A549 (cell line): ENCODE measurements at regions not wholly inside any gene's neighbourhood (a gene's known extent, or its start where the extent isn't known, plus 50 kb on each side); places are given as distances from the start of the nearest gene placed in this dataset.

ENCODE experiments used
- ATAC-seq, 2 experiments: fragments of 200-7000 bp in 1 of 2; fragments of >200 bp in 1 of 2; cut with Nextera tagmentation in 1 of 2; cut with Tn5 transposase in 1 of 2; 3 replicates each; pipeline versions ENCODE4 v1.8.0 to v1.9.1; 2018 to 2020; ENCODE audit warnings: mild to moderate bottlenecking in 1 of 2, moderate library complexity in 1 of 2
- CTCF ChIA-PET: fragments of 300-600 bp; sonication (Branson Sonifier 250); formaldehyde crosslinking; extraction: SDS; loops from one replicate; lab custom pipeline; 2021; ENCODE audit warnings: antibody characterized with exemption, inconsistent platforms; lab: Yijun Ruan, JAX
- POLR2A ChIA-PET: fragments of 350-600 bp; formaldehyde crosslinking; extraction: SDS; loops from one replicate; lab custom pipeline; 2021; ENCODE audit warnings: antibody characterized with exemption, inconsistent platforms; lab: Yijun Ruan, JAX
- DNase-seq, 2 experiments: peaks; one replicate each; pipeline versions ENCODE4 v3.0.0 to v3.0.0-alpha.2; 2011 to 2016; ENCODE audit warnings: low read depth in 1 of 2, low spot score in 1 of 2
- FAIRE-seq: peaks from 2 replicates; lab custom pipeline; 2011; peaks lifted over from hg19 to GRCh38; lab: Jason Lieb, UNC
- H3K27ac ChIP-seq, 2 experiments: fragments of >200 bp; sonication (Bioruptor Twin); formaldehyde crosslinking; 3 replicates each; pipeline ENCODE4 v1.5.1; 2016 to 2017
- H3K4me1 ChIP-seq: fragments of >200 bp; sonication (Bioruptor Twin); formaldehyde crosslinking; 3 replicates; pipeline ENCODE4 v1.6.1; 2016
- H3K4me2 ChIP-seq: fragments of >200 bp; sonication (Bioruptor Twin); formaldehyde crosslinking; 3 replicates; pipeline ENCODE4 v1.6.1; 2016
- H3K4me3 ChIP-seq: fragments of >200 bp; sonication (Bioruptor Twin); formaldehyde crosslinking; 3 replicates; pipeline ENCODE4 v1.5.1; 2016
- H3K9me3 ChIP-seq: fragments of >200 bp; sonication (Bioruptor Twin); formaldehyde crosslinking; 3 replicates; pipeline ENCODE4 v1.6.1; 2016
- CEBPB ChIP-seq, 2 experiments: fragments of >200 bp in 1 of 2; sonication (Bioruptor Twin) in 1 of 2; formaldehyde crosslinking in 1 of 2; IDR thresholded peaks; 2 replicates each; pipeline ENCODE4 v1.6.1; 2012 to 2016
- EHMT2 ChIP-seq: fragments of 200-600 bp; sonication (generic); IDR thresholded peaks from 2 replicates; pipeline ENCODE4 v1.6.1; 2016; ENCODE audit warnings: antibody characterized with exemption, low read depth, mild to moderate bottlenecking, moderate library complexity
- FOSB ChIP-seq: fragments of 250-450 bp; sonication (Bioruptor Pico); IDR thresholded peaks from 2 replicates; pipeline ENCODE4 v1.5.0; 2020; ENCODE audit warnings: mild to moderate bottlenecking, moderate library complexity
- FOSL2 ChIP-seq, 2 experiments: fragments of 450-650 bp in 1 of 2; fragments of >200 bp in 1 of 2; sonication (Bioruptor Twin) in 1 of 2; formaldehyde crosslinking; IDR thresholded peaks; 2 replicates each; pipeline versions ENCODE4 v1.5.0 to v1.6.1; 2016 to 2020; ENCODE audit warnings: mild to moderate bottlenecking in 1 of 2, moderate library complexity in 1 of 2
- HDAC2 ChIP-seq: fragments of 200-600 bp; sonication (generic); IDR thresholded peaks from 2 replicates; pipeline ENCODE4 v1.6.1; 2016
- HEYL ChIP-seq: fragments of 250-450 bp; sonication (Bioruptor Pico); IDR thresholded peaks from 2 replicates; pipeline ENCODE4 v1.8.0; 2021; ENCODE audit warnings: mild to moderate bottlenecking, moderate library complexity
- HOXA7 ChIP-seq: fragments of 250-450 bp; sonication (Bioruptor Pico); IDR thresholded peaks from 2 replicates; pipeline ENCODE4 v1.5.0; 2020; ENCODE audit warnings: mild to moderate bottlenecking, moderate library complexity
- HOXB13 ChIP-seq: fragments of 250-450 bp; sonication (Bioruptor Pico); IDR thresholded peaks from 2 replicates; pipeline ENCODE4 v1.5.0; 2020; ENCODE audit warnings: low read depth, mild to moderate bottlenecking, moderate library complexity
- KDM1A ChIP-seq: fragments of 200-600 bp; sonication (generic); IDR thresholded peaks from 2 replicates; pipeline ENCODE4 v1.6.1; 2016; ENCODE audit warnings: low read depth, mild to moderate bottlenecking
- NR3C1 ChIP-seq: fragments of >200 bp; sonication (Bioruptor Twin); formaldehyde crosslinking; IDR thresholded peaks from 3 replicates; pipeline ENCODE4 v1.6.1; 2017
- PHF8 ChIP-seq: fragments of 200-600 bp; sonication (generic); IDR thresholded peaks from 2 replicates; pipeline ENCODE4 v1.6.1; 2016; ENCODE audit warnings: low read depth, mild to moderate bottlenecking, antibody characterized with exemption, moderate library complexity, borderline replicate concordance
- RAD21 ChIP-seq, 2 experiments: fragments of >200 bp in 1 of 2; sonication (Bioruptor Twin) in 1 of 2; formaldehyde crosslinking in 1 of 2; IDR thresholded peaks in 1 of 2; conservative IDR thresholded peaks in 1 of 2; 2 replicates in 1 of 2; 3 replicates in 1 of 2; pipeline ENCODE4 v1.6.1; 2012 to 2018; ENCODE audit warnings: inconsistent platforms in 1 of 2
- RCOR1 ChIP-seq: fragments of 150-350 bp; IDR thresholded peaks from 2 replicates; pipeline ENCODE4 v1.6.1; 2014; ENCODE audit warnings: antibody characterized with exemption, low read length, low read depth
- SREBF2 ChIP-seq: fragments of 450-650 bp; IDR thresholded peaks from 2 replicates; pipeline ENCODE4 v1.6.1; 2014; ENCODE audit warnings: mild to moderate bottlenecking, moderate library complexity
- TFCP2L1 ChIP-seq: fragments of 250-450 bp; sonication (Bioruptor Pico); IDR thresholded peaks from 2 replicates; pipeline ENCODE4 v1.5.0; 2021; ENCODE audit warnings: mild to moderate bottlenecking
- TP53 ChIP-seq: fragments of 250-450 bp; sonication (Bioruptor Pico); IDR thresholded peaks from 2 replicates; pipeline ENCODE4 v1.5.0; 2021; ENCODE audit warnings: mild to moderate bottlenecking, moderate library complexity
- ZC3H11A ChIP-seq: fragments of 450-650 bp; IDR thresholded peaks from 2 replicates; pipeline ENCODE4 v1.6.1; 2014; ENCODE audit warnings: antibody characterized with exemption, mild to moderate bottlenecking
- ZSCAN20 ChIP-seq: fragments of 250-450 bp; sonication (Bioruptor Pico); IDR thresholded peaks from 2 replicates; pipeline ENCODE4 v1.8.0; 2022; ENCODE audit warnings: mild to moderate bottlenecking, moderate library complexity
- WGBS: methylation state at CpG from one replicate; pipeline ENCODE4 v1.1.6; 2017; ENCODE audit errors: missing lambda C conversion rate; 5-methylcytosine and 5-hydroxymethylcytosine counted together
- TF ChIP-seq, protein P1 (sequence below): fragments of 200-600 bp; sonication (generic); IDR thresholded peaks from 2 replicates; pipeline ENCODE4 v1.6.1; 2016; ENCODE audit warnings: antibody characterized with exemption, mild to moderate bottlenecking, moderate library complexity
- TF ChIP-seq, protein P2 (sequence below): fragments of >200 bp; sonication (Bioruptor Twin); formaldehyde crosslinking; IDR thresholded peaks from 3 replicates; pipeline ENCODE4 v1.5.1; 2016
- TF ChIP-seq, protein P3 (sequence below): IDR thresholded peaks from 2 replicates; pipeline ENCODE4 v1.6.1; 2012
- TF ChIP-seq, protein P4 (sequence below): fragments of 150-350 bp; IDR thresholded peaks from 2 replicates; pipeline ENCODE4 v1.6.1; 2014; ENCODE audit warnings: low read depth, mild to moderate bottlenecking, low read length

DNA sequence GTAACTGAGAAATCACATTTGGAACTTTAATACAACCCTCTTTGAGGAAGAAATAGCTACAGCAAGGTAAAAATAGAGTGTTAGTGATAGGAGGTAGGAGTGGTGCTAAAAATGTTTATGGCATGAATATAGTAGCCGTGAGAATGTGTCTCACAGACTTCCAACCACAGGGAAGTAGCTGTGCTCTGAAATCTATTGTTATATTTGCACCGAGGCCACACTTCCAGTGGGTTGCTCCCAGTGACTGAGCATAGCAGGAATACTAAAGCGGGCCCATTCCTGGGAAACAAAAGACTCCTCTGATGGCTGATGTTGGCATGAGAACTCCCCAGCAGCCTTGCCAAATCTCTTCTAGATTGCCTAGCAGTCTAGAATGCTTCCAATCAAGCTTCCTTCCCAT lies 174.1 kb upstream of the PLXNC1 start (continued):
- no peak for TF ChIP-seq KDM1A
- no peak for TF ChIP-seq RAD21 (conservative IDR thresholded peaks at IDR 0.05 in 1 of 2, IDR thresholded peaks at IDR 0.05 in 1 of 2)

DNA sequence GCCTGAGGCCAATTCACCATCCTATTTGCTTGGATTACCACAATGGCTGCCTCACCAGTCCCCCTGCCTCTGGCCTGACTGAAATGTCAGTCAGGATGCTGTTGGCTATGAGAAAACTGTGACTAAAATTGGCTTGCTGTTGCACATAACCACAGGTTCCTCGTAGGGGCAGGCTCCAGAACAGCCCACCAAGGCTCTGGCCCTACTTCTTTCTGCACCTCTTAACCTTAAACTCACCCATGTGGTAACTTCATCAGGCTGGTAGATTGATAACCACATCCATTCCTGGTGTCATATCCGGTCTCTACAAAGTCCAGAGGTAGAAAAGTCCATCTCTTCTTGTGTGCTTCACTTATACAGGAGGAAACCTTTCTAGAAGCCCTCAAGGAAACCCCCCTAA lies 172.4 kb upstream of the PLXNC1 start:
- WGBS: 57% methylated on average over 2 of the region's 2 CpGs
- 0 out of 3 replicates have a peak, but pooled peaks cover 3% of the 10 kb centered on the region for H3K9me3 ChIP-seq
- TF ChIP-seq PHF8: no peak
- TF ChIP-seq ZSCAN20 (CRISPR knock-in tag): no peak
- no peak for TF ChIP-seq HOXA7 (CRISPR knock-in tag)
- TF ChIP-seq HEYL (CRISPR knock-in tag): no peak
- TF ChIP-seq ZC3H11A: no peak
- TF ChIP-seq TFCP2L1 (CRISPR knock-in tag): no peak
- no peak for TF ChIP-seq HOXB13
- TF ChIP-seq, protein P1, sequence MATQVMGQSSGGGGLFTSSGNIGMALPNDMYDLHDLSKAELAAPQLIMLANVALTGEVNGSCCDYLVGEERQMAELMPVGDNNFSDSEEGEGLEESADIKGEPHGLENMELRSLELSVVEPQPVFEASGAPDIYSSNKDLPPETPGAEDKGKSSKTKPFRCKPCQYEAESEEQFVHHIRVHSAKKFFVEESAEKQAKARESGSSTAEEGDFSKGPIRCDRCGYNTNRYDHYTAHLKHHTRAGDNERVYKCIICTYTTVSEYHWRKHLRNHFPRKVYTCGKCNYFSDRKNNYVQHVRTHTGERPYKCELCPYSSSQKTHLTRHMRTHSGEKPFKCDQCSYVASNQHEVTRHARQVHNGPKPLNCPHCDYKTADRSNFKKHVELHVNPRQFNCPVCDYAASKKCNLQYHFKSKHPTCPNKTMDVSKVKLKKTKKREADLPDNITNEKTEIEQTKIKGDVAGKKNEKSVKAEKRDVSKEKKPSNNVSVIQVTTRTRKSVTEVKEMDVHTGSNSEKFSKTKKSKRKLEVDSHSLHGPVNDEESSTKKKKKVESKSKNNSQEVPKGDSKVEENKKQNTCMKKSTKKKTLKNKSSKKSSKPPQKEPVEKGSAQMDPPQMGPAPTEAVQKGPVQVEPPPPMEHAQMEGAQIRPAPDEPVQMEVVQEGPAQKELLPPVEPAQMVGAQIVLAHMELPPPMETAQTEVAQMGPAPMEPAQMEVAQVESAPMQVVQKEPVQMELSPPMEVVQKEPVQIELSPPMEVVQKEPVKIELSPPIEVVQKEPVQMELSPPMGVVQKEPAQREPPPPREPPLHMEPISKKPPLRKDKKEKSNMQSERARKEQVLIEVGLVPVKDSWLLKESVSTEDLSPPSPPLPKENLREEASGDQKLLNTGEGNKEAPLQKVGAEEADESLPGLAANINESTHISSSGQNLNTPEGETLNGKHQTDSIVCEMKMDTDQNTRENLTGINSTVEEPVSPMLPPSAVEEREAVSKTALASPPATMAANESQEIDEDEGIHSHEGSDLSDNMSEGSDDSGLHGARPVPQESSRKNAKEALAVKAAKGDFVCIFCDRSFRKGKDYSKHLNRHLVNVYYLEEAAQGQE: no peak
- TF ChIP-seq, protein P2, sequence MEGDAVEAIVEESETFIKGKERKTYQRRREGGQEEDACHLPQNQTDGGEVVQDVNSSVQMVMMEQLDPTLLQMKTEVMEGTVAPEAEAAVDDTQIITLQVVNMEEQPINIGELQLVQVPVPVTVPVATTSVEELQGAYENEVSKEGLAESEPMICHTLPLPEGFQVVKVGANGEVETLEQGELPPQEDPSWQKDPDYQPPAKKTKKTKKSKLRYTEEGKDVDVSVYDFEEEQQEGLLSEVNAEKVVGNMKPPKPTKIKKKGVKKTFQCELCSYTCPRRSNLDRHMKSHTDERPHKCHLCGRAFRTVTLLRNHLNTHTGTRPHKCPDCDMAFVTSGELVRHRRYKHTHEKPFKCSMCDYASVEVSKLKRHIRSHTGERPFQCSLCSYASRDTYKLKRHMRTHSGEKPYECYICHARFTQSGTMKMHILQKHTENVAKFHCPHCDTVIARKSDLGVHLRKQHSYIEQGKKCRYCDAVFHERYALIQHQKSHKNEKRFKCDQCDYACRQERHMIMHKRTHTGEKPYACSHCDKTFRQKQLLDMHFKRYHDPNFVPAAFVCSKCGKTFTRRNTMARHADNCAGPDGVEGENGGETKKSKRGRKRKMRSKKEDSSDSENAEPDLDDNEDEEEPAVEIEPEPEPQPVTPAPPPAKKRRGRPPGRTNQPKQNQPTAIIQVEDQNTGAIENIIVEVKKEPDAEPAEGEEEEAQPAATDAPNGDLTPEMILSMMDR: no peak
- no peak for TF ChIP-seq FOSB (CRISPR knock-in tag)
- no peak for TF ChIP-seq CEBPB (IDR thresholded peaks at IDR 0.05)
- TF ChIP-seq, protein P3, sequence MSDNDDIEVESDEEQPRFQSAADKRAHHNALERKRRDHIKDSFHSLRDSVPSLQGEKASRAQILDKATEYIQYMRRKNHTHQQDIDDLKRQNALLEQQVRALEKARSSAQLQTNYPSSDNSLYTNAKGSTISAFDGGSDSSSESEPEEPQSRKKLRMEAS: no peak
- no peak for TF ChIP-seq HDAC2
- no peak for TF ChIP-seq FOSL2 (IDR thresholded peaks at IDR 0.05)
- TF ChIP-seq FOSL2 (CRISPR knock-in tag; IDR thresholded peaks at IDR 0.05): no peak
- TF ChIP-seq, protein P4, sequence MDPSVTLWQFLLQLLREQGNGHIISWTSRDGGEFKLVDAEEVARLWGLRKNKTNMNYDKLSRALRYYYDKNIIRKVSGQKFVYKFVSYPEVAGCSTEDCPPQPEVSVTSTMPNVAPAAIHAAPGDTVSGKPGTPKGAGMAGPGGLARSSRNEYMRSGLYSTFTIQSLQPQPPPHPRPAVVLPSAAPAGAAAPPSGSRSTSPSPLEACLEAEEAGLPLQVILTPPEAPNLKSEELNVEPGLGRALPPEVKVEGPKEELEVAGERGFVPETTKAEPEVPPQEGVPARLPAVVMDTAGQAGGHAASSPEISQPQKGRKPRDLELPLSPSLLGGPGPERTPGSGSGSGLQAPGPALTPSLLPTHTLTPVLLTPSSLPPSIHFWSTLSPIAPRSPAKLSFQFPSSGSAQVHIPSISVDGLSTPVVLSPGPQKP: no peak
- no peak for TF ChIP-seq NR3C1
- TF ChIP-seq EHMT2: no peak
- TF ChIP-seq TP53: no peak
- TF ChIP-seq SREBF2: no peak
- no peak for TF ChIP-seq RCOR1
- DNase-seq (no peak), ATAC-seq (no peak), FAIRE-seq (no peak)
- H3K4me2 ChIP-seq: no peak overlapping the region
- no peak overlapping the region for H3K27ac ChIP-seq
- ChIA-PET CTCF (no interaction called here), POLR2A (no interaction called here)
- no peak overlapping the region for H3K4me3 ChIP-seq
- no peaks in the 10 kb centered on the region for H3K4me1 ChIP-seq
